K562 (cell line): ENCODE measurements at regions not wholly inside any gene's neighbourhood (a gene's known extent, or its start where the extent isn't known, plus 50 kb on each side); places are given as distances from the start of the nearest gene placed in this dataset.

Experiments
- CTCF ChIP-seq, 3 experiments: IDR thresholded peaks in 2 of 3; conservative IDR thresholded peaks in 1 of 3; 2 replicates each; pipeline ENCODE4 v1.5.1; 2011 to 2012; ENCODE audit warnings: low read length in 3 of 3, mild to moderate bottlenecking in 3 of 3, control low read depth in 2 of 3, improper control_type of control experiment in 1 of 3, inconsistent platforms in 1 of 3, low read depth in 1 of 3, mixed read lengths in 1 of 3, moderate library complexity in 1 of 3; ENCODE audit not compliant: insufficient read depth in 2 of 3
- ELF1 ChIP-seq: fragments of 200-800 bp; sonication (Bioruptor generic); IDR thresholded peaks from 2 replicates; pipeline ENCODE4 v1.6.1; 2016; ENCODE audit warnings: missing genetic modification characterization, missing compliant biosample characterization
- ESRRA ChIP-seq: fragments of 450-650 bp; IDR thresholded peaks from 2 replicates; pipeline ENCODE4 v1.6.1; 2014; ENCODE audit warnings: low read depth, mild to moderate bottlenecking, moderate library complexity, borderline replicate concordance
- GABPB1 ChIP-seq: sonication (generic); formaldehyde crosslinking; IDR thresholded peaks from 2 replicates; pipeline ENCODE4 v1.8.0; 2022; ENCODE audit warnings: mild to moderate bottlenecking, missing genetic modification reagents
- HCFC1 ChIP-seq: IDR thresholded peaks from 2 replicates; pipeline ENCODE4 v1.6.1; 2012; ENCODE audit warnings: low read depth, low read length, improper control_type of control experiment
- HMGXB4 ChIP-seq: sonication (generic); formaldehyde crosslinking; IDR thresholded peaks from 2 replicates; pipeline ENCODE4 v1.8.1; 2023; ENCODE audit warnings: mild to moderate bottlenecking, missing genetic modification reagents
- IRF1 ChIP-seq: sonication (generic); formaldehyde crosslinking; IDR thresholded peaks from 2 replicates; pipeline ENCODE4 v1.8.0; 2022; ENCODE audit warnings: missing genetic modification reagents, mild to moderate bottlenecking, borderline replicate concordance
- JUND ChIP-seq, 2 experiments: IDR thresholded peaks; 2 replicates in 1 of 2; 3 replicates in 1 of 2; pipeline ENCODE4 v1.6.1; 2011; ENCODE audit warnings: borderline replicate concordance in 2 of 2, low read depth in 2 of 2, low read length in 2 of 2, improper control_type of control experiment in 1 of 2, missing biosample characterization in 1 of 2, missing genetic modification characterization in 1 of 2, missing genetic modification reagents in 1 of 2
- LARP7 ChIP-seq: fragments of 450-650 bp; IDR thresholded peaks from 2 replicates; pipeline ENCODE4 v1.6.1; 2016
- MEF2D ChIP-seq: conservative IDR thresholded peaks from 2 replicates; pipeline ENCODE4 v1.6.1; 2016; ENCODE audit warnings: low read depth, missing genetic modification characterization, missing compliant biosample characterization
- NR3C1 ChIP-seq: sonication (generic); formaldehyde crosslinking; IDR thresholded peaks from 2 replicates; pipeline ENCODE4 v1.8.1; 2022; ENCODE audit warnings: missing genetic modification reagents
- SREBF1 ChIP-seq: fragments of 150-350 bp; IDR thresholded peaks from 2 replicates; pipeline ENCODE4 v1.6.1; 2014; ENCODE audit warnings: antibody characterized with exemption, low read depth, low read length, borderline replicate concordance
- USF2 ChIP-seq: sonication (generic); formaldehyde crosslinking; IDR thresholded peaks from 2 replicates; pipeline ENCODE4 v1.5.0; 2020; ENCODE audit warnings: missing genetic modification reagents
- ZBTB5 ChIP-seq: fragments of 450-650 bp; IDR thresholded peaks from 2 replicates; pipeline ENCODE4 v1.6.1; 2017; ENCODE audit warnings: antibody characterized with exemption

GRCh38 chr16:50464325-50465290 is 83.6 kb upstream of the NKD1 start:
- TF ChIP-seq NR3C1 (no peak), JUND (IDR thresholded peaks at IDR 0.05; ENCODE audit: borderline replicate concordance, low read depth, low read length) (no peak), JUND (tag; IDR thresholded peaks at IDR 0.05; ENCODE audit: borderline replicate concordance, low read depth, low read length) (no peak), HCFC1 (no peak), GABPB1 (CRISPR knock-in tag) (no peak), ESRRA (no peak), SREBF1 (no peak), IRF1 (CRISPR knock-in tag) (no peak), LARP7 (no peak), CTCF (IDR thresholded peaks at IDR 0.05 in 2 of 3, conservative IDR thresholded peaks at IDR 0.05 in 1 of 3; ENCODE audit: insufficient read depth in 2 of 3, low read depth in 1 of 3, low read length in 3 of 3) (0 out of 6 replicates have a peak, but pooled peaks of 2 of the 3 experiments have one; percentile 9 to 13), HMGXB4 (CRISPR knock-in tag) (no peak), USF2 (CRISPR knock-in tag) (no peak), MEF2D (tag) (no peak), ELF1 (tag) (no peak), ZBTB5 (no peak)
